HepG2 (cell line): ENCODE measurements at regions not wholly inside any gene's neighbourhood (a gene's known extent, or its start where the extent isn't known, plus 50 kb on each side); places are given as distances from the start of the nearest gene placed in this dataset.

Source experiments
- ATAC-seq: fragments of 200-7000 bp; cut with Tn5 transposase; 3 replicates; pipeline ENCODE4 v1.9.1; 2020; ENCODE audit warnings: mild to moderate bottlenecking, moderate library complexity
- BruUV-seq: library from RNA; stranded (reverse); fragments of 400-500 nt; replicated peaks from 2 replicates; lab custom pipeline; 2021; lab: Mats Ljungman, UMichigan
- CTCF ChIA-PET: fragments of 300-600 bp; formaldehyde crosslinking; extraction: SDS; loops from one replicate; lab custom pipeline; 2021; ENCODE audit warnings: low total read pairs, inconsistent platforms, low intra/inter-chr PET ratio; lab: Yijun Ruan, JAX
- POLR2A ChIA-PET: fragments of 350-600 bp; sonication (Branson Sonifier 250); formaldehyde crosslinking; loops from one replicate; lab custom pipeline; 2020; ENCODE audit warnings: antibody characterized with exemption, inconsistent platforms; lab: Yijun Ruan, JAX
- DNase-seq: peaks from one replicate; pipeline ENCODE4 v3.0.0-alpha.2; 2015; ENCODE audit warnings: low spot score
- FAIRE-seq: peaks from 3 replicates; lab custom pipeline; 2011; peaks lifted over from hg19 to GRCh38; lab: Jason Lieb, UNC
- H2AFZ ChIP-seq: one replicate; pipeline ENCODE4 v1.6.1; 2011; ENCODE audit warnings: low read length, inconsistent platforms
- H3K27ac ChIP-seq: fragments of 300-600 bp; 3 replicates; pipeline ENCODE4 v1.8.0; 2011; ENCODE audit warnings: mixed run types, mild to moderate bottlenecking, mixed read lengths, low read length, inconsistent platforms; ENCODE audit not compliant: insufficient read depth; ENCODE audit errors: extremely low read length
- H3K27me3 ChIP-seq, 2 experiments: fragments of 200-600 bp in 1 of 2; 2 replicates in 1 of 2; 3 replicates in 1 of 2; pipeline versions ENCODE4 v1.6.0 to v1.8.0; 2011; ENCODE audit warnings: low read length in 2 of 2, mild to moderate bottlenecking in 2 of 2, moderate library complexity in 2 of 2, inconsistent platforms in 1 of 2; ENCODE audit not compliant: insufficient read depth in 2 of 2, control insufficient read depth in 1 of 2
- H3K36me3 ChIP-seq, 2 experiments: fragments of 200-600 bp in 1 of 2; replicated peaks in 1 of 2; 2 replicates in 1 of 2; 3 replicates in 1 of 2; pipeline versions ENCODE4 v1.5.1 to v1.8.0; 2011; ENCODE audit warnings: low read length in 2 of 2, inconsistent platforms in 1 of 2; ENCODE audit not compliant: insufficient read depth in 2 of 2, control insufficient read depth in 1 of 2
- H3K4me1 ChIP-seq: 2 replicates; pipeline ENCODE4 v1.5.1; 2012; ENCODE audit warnings: low read length, inconsistent platforms; ENCODE audit not compliant: insufficient read depth
- H3K4me2 ChIP-seq: 2 replicates; pipeline ENCODE4 v1.6.0; 2011; ENCODE audit warnings: low read depth, low read length, inconsistent platforms
- H3K4me3 ChIP-seq, 3 experiments: fragments of 200-600 bp in 1 of 3; sonication (generic), shearing (Covaris generic) in 1 of 3; replicated peaks in 1 of 3; 2 replicates each; pipeline ENCODE4 v1.5.1; 2011 to 2016; ENCODE audit warnings: low read length in 3 of 3, inconsistent platforms in 2 of 3, low read depth in 2 of 3, mild to moderate bottlenecking in 2 of 3, control low read depth in 1 of 3, mixed read lengths in 1 of 3; ENCODE audit not compliant: insufficient read depth in 1 of 3
- H3K79me2 ChIP-seq: one replicate; pipeline ENCODE4 v1.6.1; 2011; ENCODE audit warnings: low read length, inconsistent platforms; ENCODE audit not compliant: insufficient read depth
- H3K9ac ChIP-seq: 2 replicates; pipeline ENCODE4 v1.6.0; 2011; ENCODE audit warnings: mild to moderate bottlenecking, low read depth, low read length, inconsistent platforms; ENCODE audit not compliant: insufficient read depth
- H3K9me3 ChIP-seq: 2 replicates; pipeline ENCODE4 v1.5.1; 2012; ENCODE audit warnings: mild to moderate bottlenecking, low read length
- H4K20me1 ChIP-seq: 2 replicates; pipeline ENCODE4 v1.6.0; 2011; ENCODE audit warnings: inconsistent platforms, mild to moderate bottlenecking, low read length, moderate library complexity; ENCODE audit not compliant: insufficient read depth
- AHR ChIP-seq: IDR thresholded peaks from 2 replicates; pipeline ENCODE4 v1.6.1; 2018; ENCODE audit warnings: missing genetic modification reagents, missing compliant biosample characterization
- ATRX ChIP-seq: sonication (generic); formaldehyde crosslinking; IDR thresholded peaks from 2 replicates; pipeline ENCODE4 v1.4.0; 2020; ENCODE audit warnings: missing genetic modification reagents, borderline replicate concordance
- CERS6 ChIP-seq: sonication (generic); formaldehyde crosslinking; IDR thresholded peaks from 2 replicates; pipeline ENCODE4 v1.5.0; 2020; ENCODE audit warnings: missing genetic modification reagents
- CHCHD3 ChIP-seq: sonication (generic); formaldehyde crosslinking; IDR thresholded peaks from 2 replicates; pipeline ENCODE4 v1.8.0; 2022; ENCODE audit warnings: mild to moderate bottlenecking, missing genetic modification reagents, moderate library complexity
- JARID2 ChIP-seq: sonication (generic); formaldehyde crosslinking; IDR thresholded peaks from 2 replicates; pipeline ENCODE4 v1.8.1; 2023; ENCODE audit warnings: missing genetic modification reagents, inconsistent platforms; ENCODE audit not compliant: insufficient replicate concordance
- JDP2 ChIP-seq: sonication (generic); formaldehyde crosslinking; IDR thresholded peaks from 2 replicates; pipeline ENCODE4 v1.8.1; 2022; ENCODE audit warnings: missing genetic modification reagents, borderline replicate concordance
- MYNN ChIP-seq: sonication (generic); formaldehyde crosslinking; IDR thresholded peaks from 2 replicates; pipeline ENCODE4 v1.4.0; 2020; ENCODE audit warnings: mild to moderate bottlenecking, low read depth, missing genetic modification reagents
- NFYC ChIP-seq: IDR thresholded peaks from 2 replicates; pipeline ENCODE4 v1.6.1; 2016; ENCODE audit warnings: missing genetic modification reagents, missing compliant biosample characterization
- NKX3-1 ChIP-seq: sonication (generic); formaldehyde crosslinking; IDR thresholded peaks from 2 replicates; pipeline ENCODE4 v1.5.0; 2020; ENCODE audit warnings: missing genetic modification reagents
- PAF1 ChIP-seq: IDR thresholded peaks from 2 replicates; pipeline ENCODE4 v1.6.1; 2016; ENCODE audit warnings: missing genetic modification reagents, missing compliant biosample characterization
- RFX3 ChIP-seq: IDR thresholded peaks from 2 replicates; pipeline ENCODE4 v1.6.1; 2016; ENCODE audit warnings: missing biosample characterization, missing genetic modification reagents
- SKIL ChIP-seq: sonication (generic); formaldehyde crosslinking; IDR thresholded peaks from 2 replicates; pipeline ENCODE4 v1.8.0; 2022; ENCODE audit warnings: missing genetic modification reagents, mild to moderate bottlenecking, moderate library complexity, borderline replicate concordance
- ZNF10 ChIP-seq: sonication (generic); formaldehyde crosslinking; IDR thresholded peaks from 2 replicates; pipeline ENCODE4 v1.4.0; 2020; ENCODE audit warnings: mild to moderate bottlenecking, low read depth, missing genetic modification reagents, borderline replicate concordance
- ZNF260 ChIP-seq: sonication (generic); formaldehyde crosslinking; IDR thresholded peaks from 2 replicates; pipeline ENCODE4 v1.4.0; 2020; ENCODE audit warnings: missing genetic modification reagents, low read depth, mild to moderate bottlenecking, borderline replicate concordance
- ZNF335 ChIP-seq: sonication (generic); formaldehyde crosslinking; IDR thresholded peaks from 2 replicates; pipeline ENCODE4 v1.4.0; 2020; ENCODE audit warnings: missing genetic modification reagents
- ZNF543 ChIP-seq: sonication (generic); formaldehyde crosslinking; IDR thresholded peaks from 2 replicates; pipeline ENCODE4 v1.4.0; 2020; ENCODE audit warnings: mild to moderate bottlenecking, missing genetic modification reagents
- ZNF589 ChIP-seq: sonication (generic); formaldehyde crosslinking; conservative IDR thresholded peaks from 2 replicates; pipeline ENCODE4 v1.8.0; 2022; ENCODE audit warnings: mild to moderate bottlenecking, moderate library complexity, missing genetic modification reagents
- WGBS: methylation state at CpG from one replicate; pipeline ENCODE4 v1.1.6; 2017; ENCODE audit warnings: low lambda C conversion rate; 5-methylcytosine and 5-hydroxymethylcytosine counted together
- in situ Hi-C: cut with HindIII; loops from 2 replicates; pipeline ENCODE4 v1.10.0; 2017; ENCODE audit warnings: low pct_unique_long_range_greater_than_20kb; ENCODE audit not compliant: extremely low pct_ligation_motif_present
- intact Hi-C: fragments of 100-400 bp; cut with micrococcal nuclease; formaldehyde crosslinking; loops from one replicate; pipeline ENCODE4 v1.10.0; 2022; ENCODE audit not compliant: unreplicated experiment
- TF ChIP-seq, protein P1 (sequence below): sonication (generic); formaldehyde crosslinking; IDR thresholded peaks from 2 replicates; pipeline ENCODE4 v1.4.0; 2020; ENCODE audit warnings: mild to moderate bottlenecking, missing genetic modification reagents

DNA sequence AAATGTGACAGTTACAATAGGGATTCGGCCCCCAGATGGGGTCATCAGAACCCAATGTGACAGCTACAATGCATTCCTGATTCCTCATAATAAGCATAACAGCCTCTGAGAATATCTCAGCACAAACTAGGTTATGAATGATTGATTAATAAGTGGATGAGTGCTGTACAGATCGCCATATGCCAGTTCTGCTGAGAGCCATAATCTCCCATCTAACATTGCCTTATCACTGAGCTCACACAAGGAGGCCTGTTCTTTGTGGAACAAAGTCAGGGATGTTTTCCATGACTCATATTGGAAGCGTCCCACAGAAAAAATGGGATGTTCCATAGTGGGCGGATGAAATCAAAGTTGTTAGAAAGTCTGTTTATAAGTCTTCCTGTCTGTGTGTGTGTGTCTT, 89.6 kb downstream of the KIF4B start (continued):
- TF ChIP-seq SKIL (CRISPR knock-in tag), result no peak
- no peak for TF ChIP-seq ZNF335 (CRISPR knock-in tag)
- no peak for TF ChIP-seq CERS6 (CRISPR knock-in tag)
- no peak for TF ChIP-seq NKX3-1
- TF ChIP-seq, all 625 proteins: peak for 0

DNA sequence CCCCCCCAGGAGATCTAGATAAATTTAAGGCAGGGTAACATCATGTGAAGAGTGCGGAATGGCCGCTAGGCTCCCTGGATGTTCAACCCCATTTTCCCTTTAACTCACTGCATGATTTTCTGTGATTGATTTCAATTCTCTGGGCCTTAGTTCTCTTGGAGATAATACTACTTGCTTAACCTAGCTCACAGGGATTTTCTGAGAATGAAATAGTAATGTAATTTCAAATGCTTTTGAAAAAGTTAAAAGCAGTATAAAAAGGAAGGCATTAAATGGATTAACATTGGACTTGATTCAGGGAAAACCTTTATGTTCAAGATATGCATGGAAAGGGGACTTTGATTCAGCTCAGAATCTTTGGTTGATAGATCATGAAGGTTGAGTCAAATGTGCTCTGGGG, 90.9 kb downstream of the KIF4B start:
- peaks cover 4 to 39% of the 10 kb centered on the region in 2 experiments; a peak in 3 of 5 replicates for H3K27me3 ChIP-seq
- no peaks in the 10 kb centered on the region for H3K79me2 ChIP-seq
- FAIRE-seq, result no peak
- H2AFZ ChIP-seq, result no peak overlapping the region
- no peak overlapping the region for H3K4me2 ChIP-seq
- BruUV-seq, result no TSS peak
- no peak for DNase-seq
- intact Hi-C loops (no loop called here), in situ Hi-C loops (no loop called here)
- ATAC-seq, result no peak
- H4K20me1 ChIP-seq, result no peaks in the 10 kb centered on the region
- ChIA-PET POLR2A (no interaction called here), CTCF (no interaction called here)
- no peaks in the 10 kb centered on the region for H3K9me3 ChIP-seq
- H3K9ac ChIP-seq, result no peak overlapping the region
- H3K4me1 ChIP-seq, result no peaks in the 10 kb centered on the region
- WGBS, result 5% methylated on average over 2 of the region's 2 CpGs
- TF ChIP-seq RFX3 (CRISPR knock-in tag) (no peak), CHCHD3 (CRISPR knock-in tag) (no peak), ATRX (CRISPR knock-in tag) (no peak), ZNF260 (CRISPR knock-in tag) (no peak), NFYC (CRISPR knock-in tag) (no peak), AHR (CRISPR knock-in tag) (no peak), JDP2 (no peak), JARID2 (CRISPR knock-in tag) (no peak), ZNF10 (CRISPR knock-in tag) (no peak), ZNF543 (CRISPR knock-in tag) (no peak), MYNN (CRISPR knock-in tag) (no peak), ZNF589 (CRISPR knock-in tag) (no peak), PAF1 (CRISPR knock-in tag) (no peak)
- TF ChIP-seq, protein P1, sequence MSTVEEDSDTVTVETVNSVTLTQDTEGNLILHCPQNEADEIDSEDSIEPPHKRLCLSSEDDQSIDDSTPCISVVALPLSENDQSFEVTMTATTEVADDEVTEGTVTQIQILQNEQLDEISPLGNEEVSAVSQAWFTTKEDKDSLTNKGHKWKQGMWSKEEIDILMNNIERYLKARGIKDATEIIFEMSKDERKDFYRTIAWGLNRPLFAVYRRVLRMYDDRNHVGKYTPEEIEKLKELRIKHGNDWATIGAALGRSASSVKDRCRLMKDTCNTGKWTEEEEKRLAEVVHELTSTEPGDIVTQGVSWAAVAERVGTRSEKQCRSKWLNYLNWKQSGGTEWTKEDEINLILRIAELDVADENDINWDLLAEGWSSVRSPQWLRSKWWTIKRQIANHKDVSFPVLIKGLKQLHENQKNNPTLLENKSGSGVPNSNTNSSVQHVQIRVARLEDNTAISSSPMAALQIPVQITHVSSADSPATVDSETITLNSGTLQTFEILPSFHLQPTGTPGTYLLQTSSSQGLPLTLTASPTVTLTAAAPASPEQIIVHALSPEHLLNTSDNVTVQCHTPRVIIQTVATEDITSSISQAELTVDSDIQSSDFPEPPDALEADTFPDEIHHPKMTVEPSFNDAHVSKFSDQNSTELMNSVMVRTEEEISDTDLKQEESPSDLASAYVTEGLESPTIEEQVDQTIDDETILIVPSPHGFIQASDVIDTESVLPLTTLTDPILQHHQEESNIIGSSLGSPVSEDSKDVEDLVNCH, result no peak
- H3K27ac ChIP-seq, result no peak overlapping the region
- H3K4me3 ChIP-seq, result no peak overlapping the region
- H3K36me3 ChIP-seq, result no peaks in the 10 kb centered on the region
